GM12874 (cell line): ENCODE measurements at regions not wholly inside any gene's neighbourhood (a gene's known extent, or its start where the extent isn't known, plus 50 kb on each side); places are given as distances from the start of the nearest gene placed in this dataset.

ENCODE experiments used
- TF ChIP-seq, protein P1 (sequence below): IDR thresholded peaks from 2 replicates; pipeline ENCODE4 v1.5.1; 2011; ENCODE audit warnings: low read depth, mild to moderate bottlenecking, control low read depth, low read length, moderate library complexity; ENCODE audit not compliant: insufficient read depth

DNA sequence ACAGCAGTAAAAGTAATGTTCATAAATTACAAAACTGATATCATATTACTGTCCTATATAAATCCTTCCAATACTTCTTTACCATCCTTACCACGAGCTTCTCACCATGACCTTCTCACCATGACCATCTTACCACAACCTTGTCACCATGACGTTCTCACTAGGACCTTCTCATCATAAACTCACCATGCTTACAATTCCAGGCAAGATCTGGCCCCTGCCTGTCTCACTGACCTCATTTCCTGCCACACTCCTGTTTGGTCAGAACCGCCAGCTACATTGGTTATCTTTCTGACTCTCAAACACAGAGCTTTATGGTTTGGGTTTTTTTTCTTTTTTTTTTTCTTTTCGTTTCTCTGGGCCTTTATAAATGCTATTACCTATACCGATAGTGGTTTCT is 827.6 kb downstream of the RNF144A start:
- TF ChIP-seq, protein P1, sequence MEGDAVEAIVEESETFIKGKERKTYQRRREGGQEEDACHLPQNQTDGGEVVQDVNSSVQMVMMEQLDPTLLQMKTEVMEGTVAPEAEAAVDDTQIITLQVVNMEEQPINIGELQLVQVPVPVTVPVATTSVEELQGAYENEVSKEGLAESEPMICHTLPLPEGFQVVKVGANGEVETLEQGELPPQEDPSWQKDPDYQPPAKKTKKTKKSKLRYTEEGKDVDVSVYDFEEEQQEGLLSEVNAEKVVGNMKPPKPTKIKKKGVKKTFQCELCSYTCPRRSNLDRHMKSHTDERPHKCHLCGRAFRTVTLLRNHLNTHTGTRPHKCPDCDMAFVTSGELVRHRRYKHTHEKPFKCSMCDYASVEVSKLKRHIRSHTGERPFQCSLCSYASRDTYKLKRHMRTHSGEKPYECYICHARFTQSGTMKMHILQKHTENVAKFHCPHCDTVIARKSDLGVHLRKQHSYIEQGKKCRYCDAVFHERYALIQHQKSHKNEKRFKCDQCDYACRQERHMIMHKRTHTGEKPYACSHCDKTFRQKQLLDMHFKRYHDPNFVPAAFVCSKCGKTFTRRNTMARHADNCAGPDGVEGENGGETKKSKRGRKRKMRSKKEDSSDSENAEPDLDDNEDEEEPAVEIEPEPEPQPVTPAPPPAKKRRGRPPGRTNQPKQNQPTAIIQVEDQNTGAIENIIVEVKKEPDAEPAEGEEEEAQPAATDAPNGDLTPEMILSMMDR, result no peak

DNA sequence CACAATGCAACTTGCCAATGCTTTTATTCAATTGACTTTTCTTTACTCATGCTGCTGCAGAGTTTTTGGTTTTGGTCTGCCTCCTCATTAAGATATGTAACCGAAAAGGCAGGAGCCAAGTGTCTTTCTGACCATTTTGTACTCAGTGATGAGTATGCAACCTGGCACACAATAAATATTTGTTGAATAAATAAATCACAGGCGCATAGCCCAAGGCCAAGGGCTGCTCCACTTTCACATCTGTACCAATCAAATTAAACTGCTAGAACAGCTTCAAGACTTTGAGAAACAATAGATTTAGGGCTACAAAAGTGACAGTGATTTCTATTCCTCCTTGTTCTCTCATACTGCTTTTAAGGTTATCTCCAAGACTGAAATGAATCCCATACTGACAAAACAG is 828.2 kb downstream of the RNF144A start:
- TF ChIP-seq, protein P1, result no peak

DNA sequence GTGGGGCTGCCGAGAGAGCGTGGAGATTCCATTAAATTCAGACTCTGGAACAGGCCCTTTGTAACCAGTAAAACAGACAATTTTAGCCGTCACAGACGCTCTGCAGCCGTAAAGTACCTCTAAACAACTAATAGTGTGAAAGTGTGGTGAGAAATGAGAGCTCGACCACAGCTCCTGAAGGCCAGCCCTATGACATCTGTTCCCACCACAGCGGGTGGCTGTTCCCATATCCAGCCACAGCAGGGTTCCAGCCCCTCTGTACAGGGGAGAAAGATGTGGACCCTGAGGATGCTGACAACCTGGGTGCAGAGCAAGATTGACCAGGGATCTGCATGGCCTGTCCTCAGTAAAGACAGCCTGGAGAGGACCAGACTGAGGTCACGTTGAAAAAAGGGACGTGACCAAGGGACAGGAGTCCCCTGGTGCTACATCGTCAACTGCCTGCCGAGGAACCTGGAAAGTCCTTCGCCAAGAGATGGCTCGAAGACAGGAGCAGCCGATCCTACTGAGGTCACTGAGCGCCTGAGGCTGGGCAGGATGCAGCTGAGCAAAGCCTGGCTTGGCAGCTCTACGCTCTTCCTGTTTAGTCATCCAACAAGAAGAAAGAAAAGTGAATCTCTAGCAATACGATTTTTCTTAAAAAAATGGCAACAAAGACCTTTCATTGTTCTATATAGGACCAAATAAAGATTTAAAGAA is 831.7 kb downstream of the RNF144A start:
- TF ChIP-seq, protein P1, result no peak

DNA sequence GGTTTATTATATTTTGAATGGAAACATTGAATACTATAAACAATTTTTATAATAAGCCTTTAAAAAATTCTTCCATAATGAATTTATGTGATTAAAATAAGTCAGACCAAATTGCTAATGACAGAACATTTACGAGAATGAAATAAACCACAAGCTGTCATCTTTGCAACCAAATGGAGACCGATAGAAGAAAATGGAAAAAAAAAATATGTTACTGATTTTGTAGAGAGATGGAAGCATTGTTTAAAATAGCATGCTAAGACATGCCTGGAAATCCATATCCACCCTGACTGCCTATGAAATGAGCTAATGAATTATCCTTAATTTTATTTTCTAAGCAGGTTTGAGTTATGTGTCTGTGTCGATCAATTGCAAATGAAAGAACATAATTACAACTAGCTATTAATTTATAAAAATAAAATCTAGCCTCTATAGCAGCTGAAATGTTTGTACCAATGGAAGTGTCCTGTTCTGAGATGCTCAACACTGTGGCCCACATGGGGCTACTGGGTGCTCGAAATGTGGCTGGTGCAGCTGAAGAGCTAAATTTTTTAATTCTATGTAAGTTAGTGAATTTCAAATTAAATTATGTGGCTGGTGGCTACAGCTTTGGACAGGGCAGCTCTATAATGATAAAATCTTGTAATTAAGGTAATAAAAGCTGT is 832.8 kb downstream of the RNF144A start:
- TF ChIP-seq, protein P1, result no peak

DNA sequence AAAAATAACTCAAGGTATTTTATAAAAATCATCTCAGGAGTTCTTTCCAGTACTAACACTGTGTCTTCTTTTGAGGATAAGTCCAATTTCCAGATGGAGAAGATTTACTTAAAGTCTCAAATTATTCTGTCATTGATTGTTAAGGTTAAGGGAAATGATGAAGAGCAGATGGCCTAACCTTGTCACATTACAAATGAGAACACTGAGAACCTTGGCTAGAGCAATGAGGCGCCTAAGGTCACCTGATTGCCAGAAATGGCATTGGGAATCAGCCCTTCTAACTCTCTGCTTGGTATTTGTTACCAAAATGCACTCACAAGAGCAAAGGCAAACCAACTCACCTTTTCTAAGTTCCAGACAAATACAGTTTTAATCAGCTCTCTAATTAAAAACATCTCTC is 835.1 kb downstream of the RNF144A start:
- TF ChIP-seq, protein P1, result no peak

DNA sequence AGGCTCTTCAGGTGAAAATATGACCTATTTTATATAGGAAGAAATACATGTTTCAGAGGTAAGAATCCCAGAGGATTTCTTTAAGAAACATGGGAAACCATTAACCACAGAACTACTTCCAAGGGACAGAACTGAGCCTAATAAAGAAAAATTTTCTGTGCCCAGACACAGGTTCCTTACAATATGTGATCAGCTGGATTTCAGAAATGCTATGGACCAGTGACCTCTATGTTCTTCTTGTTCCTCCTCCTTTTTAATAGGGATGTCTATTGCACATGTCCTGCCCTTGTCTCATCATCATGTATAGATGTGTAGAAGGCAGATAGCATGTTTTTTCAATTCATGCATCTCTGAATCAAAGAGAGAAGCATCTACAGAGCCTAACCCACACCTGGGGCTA is 836.6 kb downstream of the RNF144A start:
- TF ChIP-seq, protein P1, result no peak

DNA sequence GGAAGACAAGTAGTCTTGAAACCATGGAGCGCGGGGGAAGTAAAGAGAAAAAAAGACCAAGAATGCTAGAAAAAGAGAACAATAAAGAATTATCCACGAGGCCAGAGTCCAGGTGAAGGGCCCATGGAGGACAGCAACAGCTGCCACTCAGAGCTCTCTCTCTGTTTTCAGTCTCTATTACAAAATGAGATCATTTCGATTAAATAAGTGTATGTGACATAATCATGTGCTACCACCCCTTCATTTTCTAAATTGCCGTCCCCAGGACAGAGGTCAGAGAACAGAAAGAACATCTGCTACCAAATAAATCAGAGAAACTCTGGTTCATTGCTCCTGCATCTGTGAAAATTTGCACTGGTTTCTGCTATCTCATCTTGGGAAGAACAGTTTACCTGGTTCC is 838.7 kb downstream of the RNF144A start:
- TF ChIP-seq, protein P1, result no peak
